SU-DHL-6 (cell line): ENCODE measurements at regions not wholly inside any gene's neighbourhood (a gene's known extent, or its start where the extent isn't known, plus 50 kb on each side); places are given as distances from the start of the nearest gene placed in this dataset.

Experiments used
- H2AFZ ChIP-seq: fragments of 200-600 bp; sonication (generic); 2 replicates; pipeline ENCODE4 v1.6.1; 2014; ENCODE audit warnings: low read depth, mild to moderate bottlenecking, moderate library complexity, mixed read lengths, antibody characterized with exemption, low read length; ENCODE audit not compliant: severe bottlenecking
- H3F3A ChIP-seq: fragments of 200-600 bp; shearing (Covaris generic); 2 replicates; pipeline ENCODE4 v1.6.0; 2016; ENCODE audit warnings: antibody characterized with exemption, mild to moderate bottlenecking; ENCODE audit not compliant: insufficient read depth
- H3K27ac ChIP-seq: fragments of 200-600 bp; sonication (generic); 2 replicates; pipeline ENCODE4 v1.5.1; 2016; ENCODE audit warnings: low read depth, mild to moderate bottlenecking, low read length, moderate library complexity, mixed read lengths
- H3K27me3 ChIP-seq: fragments of 200-600 bp; sonication (generic), shearing (Covaris generic); 2 replicates; pipeline ENCODE4 v1.6.0; 2014; ENCODE audit warnings: mild to moderate bottlenecking, low read length
- H3K36me3 ChIP-seq: fragments of 200-600 bp; sonication (generic); 2 replicates; pipeline ENCODE4 v1.6.1; 2014; ENCODE audit warnings: mild to moderate bottlenecking, low read length, mixed read lengths
- H3K4me2 ChIP-seq: fragments of 300-600, 200-600 bp; shearing (Covaris generic), sonication (generic); 2 replicates; pipeline ENCODE4 v1.6.0; 2014; ENCODE audit warnings: low read length, low read depth, mild to moderate bottlenecking; ENCODE audit not compliant: poor library complexity, severe bottlenecking
- H3K4me3 ChIP-seq: fragments of 200-600 bp; sonication (generic); 2 replicates; pipeline ENCODE4 v1.5.1; 2014; ENCODE audit warnings: antibody characterized with exemption, low read length, mild to moderate bottlenecking, mixed read lengths; ENCODE audit not compliant: insufficient read depth, poor library complexity, severe bottlenecking
- H3K79me2 ChIP-seq: fragments of 200-600 bp; sonication (generic); 2 replicates; pipeline ENCODE4 v1.6.1; 2014; ENCODE audit warnings: mild to moderate bottlenecking, low read length, moderate library complexity; ENCODE audit not compliant: insufficient read depth
- H3K9ac ChIP-seq: fragments of 200-600 bp; sonication (generic); 2 replicates; pipeline ENCODE4 v1.7.0; 2014; ENCODE audit warnings: mild to moderate bottlenecking, low read length
- H3K9me2 ChIP-seq: fragments of 200-600 bp; sonication (generic); replicated peaks from 2 replicates; pipeline ENCODE4 v1.6.1; 2014; ENCODE audit warnings: low read length; ENCODE audit not compliant: insufficient read depth
- H3K9me3 ChIP-seq: fragments of 200-600 bp; sonication (generic); 2 replicates; pipeline ENCODE4 v1.6.1; 2014; ENCODE audit warnings: low read length, mixed read lengths; ENCODE audit not compliant: insufficient read depth
- H4K20me1 ChIP-seq: fragments of 200-600 bp; sonication (generic); 2 replicates; pipeline ENCODE4 v1.6.1; 2014; ENCODE audit warnings: low read depth, mild to moderate bottlenecking, antibody characterized with exemption, low read length, moderate library complexity, mixed read lengths
- CTCF ChIP-seq: fragments of 200-600 bp; sonication (generic); IDR thresholded peaks from one replicate; pipeline ENCODE4 v1.5.1; 2017; ENCODE audit warnings: antibody characterized with exemption, mild to moderate bottlenecking, low read length, moderate library complexity; ENCODE audit not compliant: insufficient read depth, poor library complexity, severe bottlenecking
- EZH2phosphoT487 ChIP-seq: fragments of 200-600 bp; sonication (generic), shearing (Covaris generic); conservative IDR thresholded peaks from 2 replicates; pipeline ENCODE4 v1.6.1; 2018; ENCODE audit warnings: mild to moderate bottlenecking, antibody characterized with exemption, low read length, moderate library complexity, mixed read lengths

- Histone ChIP-seq H3K9ac (no peak overlapping the region), H3K9me2 (no peaks in the 10 kb centered on the region), H3K27ac (no peak overlapping the region), H3K27me3 (no peaks in the 10 kb centered on the region), H3K9me3 (no peaks in the 10 kb centered on the region), H3F3A (no peaks in the 10 kb centered on the region), H3K4me2 (no peak overlapping the region), H4K20me1 (no peaks in the 10 kb centered on the region), H2AFZ (no peak overlapping the region), H3K4me3 (no peak overlapping the region), H3K79me2 (no peaks in the 10 kb centered on the region), H3K36me3 (no peaks in the 10 kb centered on the region)
- no peak for TF ChIP-seq EZH2phosphoT487
- TF ChIP-seq CTCF: no peak
Observed at GRCh38 chr13:30091035-30091434, 216.3 kb downstream of the KATNAL1 start.

GRCh38 chr13:30088312-30088855 lies 219.0 kb downstream of the KATNAL1 start:
- no peak for TF ChIP-seq CTCF
- no peak for TF ChIP-seq EZH2phosphoT487
- Histone ChIP-seq H3F3A (no peaks in the 10 kb centered on the region), H3K9ac (no peak overlapping the region), H3K4me3 (no peak overlapping the region), H3K4me2 (no peak overlapping the region), H3K36me3 (no peaks in the 10 kb centered on the region), H3K79me2 (no peaks in the 10 kb centered on the region), H4K20me1 (no peaks in the 10 kb centered on the region), H3K27me3 (no peaks in the 10 kb centered on the region), H3K27ac (no peak overlapping the region), H3K9me3 (no peaks in the 10 kb centered on the region; the same call in 1 of the 2 replicates), H3K9me2 (no peaks in the 10 kb centered on the region), H2AFZ (no peak overlapping the region)

GRCh38 chr13:30085087-30085486 lies 222.3 kb downstream of the KATNAL1 start:
- Histone ChIP-seq H3K27ac (no peak overlapping the region), H3K27me3 (no peaks in the 10 kb centered on the region), H4K20me1 (no peaks in the 10 kb centered on the region), H3F3A (no peaks in the 10 kb centered on the region), H3K4me3 (no peak overlapping the region), H3K9ac (no peak overlapping the region), H3K4me2 (no peak overlapping the region), H3K9me3 (no peaks in the 10 kb centered on the region; the same call in 1 of the 2 replicates), H3K79me2 (no peaks in the 10 kb centered on the region), H2AFZ (no peak overlapping the region), H3K9me2 (no peaks in the 10 kb centered on the region), H3K36me3 (no peaks in the 10 kb centered on the region)
- TF ChIP-seq CTCF (no peak), EZH2phosphoT487 (no peak)
